GM10248 (cell line): ENCODE measurements at regions not wholly inside any gene's neighbourhood (a gene's known extent, or its start where the extent isn't known, plus 50 kb on each side); places are given as distances from the start of the nearest gene placed in this dataset.
"Not testable (repeated sequence)": the region's sequence is repeated elsewhere in the genome, so short reads cannot be mapped to it uniquely, and the experiment has no call there.

Experiments used
- CTCF ChIA-PET: fragments of 300-600 bp; sonication (Branson Sonifier 250); formaldehyde crosslinking; extraction: SDS; loops from one replicate; lab custom pipeline; 2021; ENCODE audit warnings: antibody characterized with exemption; lab: Yijun Ruan, JAX
- POLR2A ChIA-PET: fragments of 350-650 bp; sonication (Branson Sonifier 250); formaldehyde crosslinking; extraction: SDS; loops from one replicate; lab custom pipeline; 2020; ENCODE audit warnings: antibody characterized with exemption; lab: Yijun Ruan, JAX
- DNase-seq: peaks from one replicate; pipeline ENCODE4 v3.0.0; 2012; ENCODE audit errors: extremely low spot score
- CTCF ChIP-seq: IDR thresholded peaks from 2 replicates; pipeline ENCODE4 v1.5.1; 2012; ENCODE audit warnings: mild to moderate bottlenecking, low read depth; ENCODE audit errors: extremely low read depth, missing control alignments, control extremely low read depth

- no peak for DNase-seq
- ChIA-PET CTCF (no interaction called here), POLR2A (no interaction called here)
- no peak for TF ChIP-seq CTCF
Observed at GRCh38 chr17:63019138-63019873, 53.3 kb downstream of the TANC2 start.

- no peak for TF ChIP-seq CTCF
- POLR2A ChIA-PET = no interaction called here
- DNase-seq = no peak
- CTCF ChIA-PET = interaction anchor here (1.3 kb wide), 1 partner anchor 18 kb away, joined by 3 read pairs; no protein-coding TSS in a partner anchor
Observed at GRCh38 chr17:63022567-63022966, 56.5 kb downstream of the TANC2 start.

GRCh38 chr17:63023049-63023448 lies 57.0 kb downstream of the TANC2 start:
- CTCF ChIA-PET = interaction anchor here (1.3 kb wide), 1 partner anchor 18 kb away, joined by 3 read pairs; no protein-coding TSS in a partner anchor

DNA sequence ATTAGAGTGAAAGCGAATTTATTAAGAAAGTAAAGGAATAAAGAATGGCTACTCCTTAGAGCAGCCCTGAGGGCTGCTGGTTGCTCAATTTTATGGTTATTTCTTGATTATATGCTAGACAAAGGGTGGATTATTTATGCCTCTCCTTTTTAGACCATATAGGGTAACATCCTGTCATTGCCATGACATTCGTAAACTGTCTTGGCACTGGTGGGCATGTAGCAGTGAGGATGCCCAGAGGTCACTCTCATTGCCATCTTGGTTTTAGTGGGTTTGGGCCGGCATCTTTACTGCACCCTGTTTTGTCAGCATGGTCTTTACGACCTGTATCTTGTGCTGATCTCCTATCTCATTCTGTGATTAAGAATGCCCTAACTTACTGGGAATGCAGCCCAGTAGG lies 58.2 kb downstream of the TANC2 start:
- POLR2A ChIA-PET = no interaction called here
- no peak for DNase-seq
- CTCF ChIA-PET = no interaction called here
- TF ChIP-seq CTCF = no peak

More at GRCh38 chr17:63023049-63023448, 57.0 kb downstream of the TANC2 start:
- TF ChIP-seq CTCF = no peak
- POLR2A ChIA-PET = no interaction called here
- DNase-seq = no peak

- no peak for TF ChIP-seq CTCF
- POLR2A ChIA-PET = no interaction called here
- CTCF ChIA-PET = no interaction called here
- no peak for DNase-seq
Observed at GRCh38 chr17:63024716-63025115, 58.7 kb downstream of the TANC2 start.

GRCh38 chr17:63025637-63026036 lies 59.6 kb downstream of the TANC2 start:
- DNase-seq, CTCF ChIA-PET, POLR2A ChIA-PET: not testable (repeated sequence)

- DNase-seq = no peak
- CTCF ChIA-PET = interaction anchor here (1.3 kb wide), 1 partner anchor 12 kb away, joined by 3 read pairs; no protein-coding TSS in a partner anchor
- TF ChIP-seq CTCF = no peak
- POLR2A ChIA-PET = no interaction called here
Observed at GRCh38 chr17:63029541-63029940, 63.5 kb downstream of the TANC2 start.
